H1 (cell line): ENCODE measurements at regions not wholly inside any gene's neighbourhood (a gene's known extent, or its start where the extent isn't known, plus 50 kb on each side); places are given as distances from the start of the nearest gene placed in this dataset.

Experiments
- CTCF ChIA-PET: fragments of 300-600 bp; sonication (Branson Sonifier 250); formaldehyde crosslinking; loops from one replicate; lab custom pipeline; 2021; ENCODE audit not compliant: partially characterized antibody; lab: Charles Lee
- POLR2A ChIA-PET: fragments of 300-600 bp; sonication (Branson Sonifier 250); formaldehyde crosslinking; loops from one replicate; lab custom pipeline; 2021; ENCODE audit warnings: inconsistent platforms; ENCODE audit not compliant: partially characterized antibody; lab: Charles Lee
- DNase-seq, 2 experiments: peaks; one replicate each; pipeline versions ENCODE4 v3.0.0 to v3.0.0-alpha.2; 2010 to 2022; ENCODE audit warnings: low spot score in 2 of 2, low read depth in 1 of 2, mixed read lengths in 1 of 2
- FAIRE-seq: peaks from 2 replicates; lab custom pipeline; 2011; peaks lifted over from hg19 to GRCh38; lab: Jason Lieb, UNC
- H2AFZ ChIP-seq: 2 replicates; pipeline ENCODE4 v1.8.1; 2012; ENCODE audit warnings: low read length, inconsistent platforms
- H2AK5ac ChIP-seq: 2 replicates; pipeline ENCODE4 v1.6.1; 2013; ENCODE audit warnings: low read depth, low read length
- H2BK120ac ChIP-seq: replicated peaks from 2 replicates; pipeline ENCODE3; 2013; ENCODE audit warnings: low read depth, low read length, inconsistent platforms
- H2BK12ac ChIP-seq: 2 replicates; pipeline ENCODE4 v1.6.1; 2013; ENCODE audit warnings: low read depth, low read length
- H2BK15ac ChIP-seq: 2 replicates; pipeline ENCODE4 v1.6.1; 2013; ENCODE audit warnings: low read length
- H2BK20ac ChIP-seq: 2 replicates; pipeline ENCODE4 v1.6.1; 2013; ENCODE audit warnings: low read length
- H2BK5ac ChIP-seq: 2 replicates; pipeline ENCODE4 v1.6.1; 2013; ENCODE audit warnings: low read depth, low read length
- H3K14ac ChIP-seq: 2 replicates; pipeline ENCODE4 v1.6.1; 2013; ENCODE audit warnings: inconsistent platforms; ENCODE audit not compliant: insufficient read length
- H3K18ac ChIP-seq: 2 replicates; pipeline ENCODE4 v1.6.1; 2013; ENCODE audit warnings: low read length; ENCODE audit errors: extremely low read depth
- H3K23ac ChIP-seq: 2 replicates; pipeline ENCODE4 v1.6.1; 2013; ENCODE audit warnings: inconsistent platforms; ENCODE audit not compliant: insufficient read length
- H3K23me2 ChIP-seq: 2 replicates; pipeline ENCODE4 v1.6.1; 2013; ENCODE audit warnings: low read depth, low read length
- H3K27ac ChIP-seq: 2 replicates; pipeline ENCODE4 v1.6.1; 2011; ENCODE audit warnings: low read depth, low read length, inconsistent platforms
- H3K27me3 ChIP-seq, 4 experiments: replicated peaks in 1 of 4; 1 replicate in 1 of 4; 2 replicates in 3 of 4; pipeline versions ENCODE4 v1.6.1 to v1.8.1; 2011 to 2013; ENCODE audit warnings: low read length in 3 of 4, mild to moderate bottlenecking in 3 of 4, inconsistent platforms in 2 of 4, mixed read lengths in 2 of 4, moderate library complexity in 1 of 4; ENCODE audit not compliant: control insufficient read depth in 3 of 4, insufficient read depth in 3 of 4; ENCODE audit errors: extremely low read depth in 1 of 4
- H3K36me3 ChIP-seq, 4 experiments: 2 replicates each; pipeline versions ENCODE4 v1.6.1 to v1.8.1; 2011 to 2013; ENCODE audit warnings: mild to moderate bottlenecking in 4 of 4, low read length in 3 of 4, moderate library complexity in 2 of 4, control low read depth in 1 of 4, inconsistent platforms in 1 of 4; ENCODE audit not compliant: insufficient read depth in 4 of 4, control insufficient read depth in 2 of 4
- H3K4ac ChIP-seq: replicated peaks from 2 replicates; pipeline ENCODE3; 2013; ENCODE audit warnings: low read length, low read depth, mixed read lengths, inconsistent platforms; ENCODE audit not compliant: insufficient read length
- H3K4me1 ChIP-seq, 4 experiments: replicated peaks in 1 of 4; 1 replicate in 1 of 4; 2 replicates in 3 of 4; pipeline versions ENCODE4 v1.6.1 to v1.8.1; 2011 to 2013; ENCODE audit warnings: low read length in 3 of 4, inconsistent platforms in 2 of 4, mixed read lengths in 1 of 4; ENCODE audit not compliant: insufficient read depth in 4 of 4, control insufficient read depth in 3 of 4
- H3K4me2 ChIP-seq, 2 experiments: 2 replicates each; pipeline versions ENCODE4 v1.6.1 to v1.8.1; 2011 to 2013; ENCODE audit warnings: low read depth in 2 of 2, low read length in 2 of 2, control low read depth in 1 of 2, inconsistent platforms in 1 of 2, mild to moderate bottlenecking in 1 of 2; ENCODE audit not compliant: insufficient read depth in 1 of 2
- H3K4me3 ChIP-seq, 4 experiments: fragments of 200-600, 300-600 bp in 1 of 4; sonication (generic), shearing (Covaris generic), sonication (Bioruptor Twin) in 1 of 4; 2 replicates each; pipeline versions ENCODE4 v1.5.1 to v1.8.1; 2011 to 2016; ENCODE audit warnings: low read length in 4 of 4, low read depth in 3 of 4, control low read depth in 2 of 4, inconsistent platforms in 2 of 4, mild to moderate bottlenecking in 2 of 4, mixed read lengths in 1 of 4, moderate library complexity in 1 of 4; ENCODE audit not compliant: insufficient read depth in 2 of 4; ENCODE audit errors: extremely low read depth in 1 of 4
- H3K56ac ChIP-seq: replicated peaks from 2 replicates; pipeline ENCODE3; 2013; ENCODE audit warnings: low read depth, mild to moderate bottlenecking, mixed read lengths, low read length, inconsistent platforms; ENCODE audit not compliant: insufficient read length
- H3K79me1 ChIP-seq: 2 replicates; pipeline ENCODE4 v1.6.1; 2013; ENCODE audit warnings: low read depth, low read length, control low read depth
- H3K79me2 ChIP-seq, 2 experiments: 2 replicates each; pipeline versions ENCODE4 v1.6.1 to v1.8.1; 2012 to 2013; ENCODE audit warnings: low read length in 2 of 2, mild to moderate bottlenecking in 2 of 2, inconsistent platforms in 1 of 2; ENCODE audit not compliant: insufficient read depth in 2 of 2, control insufficient read depth in 1 of 2
- H3K9ac ChIP-seq, 4 experiments: replicated peaks in 1 of 4; 1 replicate in 1 of 4; 2 replicates in 3 of 4; pipeline versions ENCODE4 v1.6.1 to v1.8.1; 2011 to 2013; ENCODE audit warnings: low read depth in 3 of 4, low read length in 3 of 4, control low read depth in 2 of 4, mild to moderate bottlenecking in 2 of 4, moderate library complexity in 2 of 4, inconsistent platforms in 1 of 4; ENCODE audit errors: extremely low read depth in 1 of 4
- H3K9me3 ChIP-seq, 2 experiments: 2 replicates each; pipeline versions ENCODE4 v1.6.1 to v1.8.1; 2012 to 2013; ENCODE audit warnings: mild to moderate bottlenecking in 2 of 2, moderate library complexity in 2 of 2, control low read depth in 1 of 2, inconsistent platforms in 1 of 2, low read depth in 1 of 2, low read length in 1 of 2, mixed read lengths in 1 of 2; ENCODE audit not compliant: insufficient read depth in 2 of 2
- H4K20me1 ChIP-seq, 2 experiments: replicated peaks in 1 of 2; 2 replicates each; pipeline versions ENCODE3 to v1.8.1; 2011 to 2013; ENCODE audit warnings: inconsistent platforms in 2 of 2, low read length in 2 of 2, mild to moderate bottlenecking in 1 of 2; ENCODE audit not compliant: insufficient read depth in 2 of 2, control insufficient read depth in 1 of 2
- H4K5ac ChIP-seq: 2 replicates; pipeline ENCODE4 v1.6.1; 2013; ENCODE audit warnings: low read length, low read depth, mixed read lengths, inconsistent platforms; ENCODE audit not compliant: insufficient read length
- H4K8ac ChIP-seq: 2 replicates; pipeline ENCODE4 v1.8.0; 2013; ENCODE audit warnings: mild to moderate bottlenecking, moderate library complexity, low read length, inconsistent platforms; ENCODE audit not compliant: insufficient read depth; ENCODE audit errors: extremely low read depth
- H4K91ac ChIP-seq: replicated peaks from 2 replicates; pipeline ENCODE3; 2013; ENCODE audit warnings: low read length, mixed read lengths, inconsistent platforms; ENCODE audit not compliant: insufficient read length
- BCL11A ChIP-seq, 2 experiments: IDR thresholded peaks; one replicate each; pipeline ENCODE4 v1.6.1; 2011; ENCODE audit warnings: low read depth in 2 of 2, low read length in 2 of 2, mild to moderate bottlenecking in 2 of 2
- GTF2F1 ChIP-seq: IDR thresholded peaks from 2 replicates; pipeline ENCODE4 v1.6.1; 2012; ENCODE audit warnings: low read depth, low read length, improper control_type of control experiment, borderline replicate concordance
- POLR2A ChIP-seq, 2 experiments: IDR thresholded peaks; 1 replicate in 1 of 2; 2 replicates in 1 of 2; pipeline ENCODE4 v1.6.1; 2011; ENCODE audit warnings: low read depth in 2 of 2, low read length in 2 of 2, mild to moderate bottlenecking in 2 of 2; ENCODE audit errors: control extremely low read depth in 1 of 2
- RFX5 ChIP-seq: IDR thresholded peaks from 2 replicates; pipeline ENCODE4 v1.6.1; 2011; ENCODE audit warnings: low read depth, low read length, improper control_type of control experiment, borderline replicate concordance
- USF2 ChIP-seq: IDR thresholded peaks from 2 replicates; pipeline ENCODE4 v1.6.1; 2011; ENCODE audit warnings: low read length, improper control_type of control experiment
- WGBS, 2 experiments: shearing (Covaris generic) in 1 of 2; methylation state at CpG; one replicate each; pipeline versions ENCODE4 v1.1.6 to v1.1.7; 2013 to 2015; ENCODE audit warnings: low lambda C conversion rate in 2 of 2, mixed read lengths in 2 of 2, inconsistent platforms in 1 of 2, low coverage in 1 of 2, missing lambda C conversion rate in 1 of 2; ENCODE audit not compliant: insufficient replicate concordance in 2 of 2, insufficient coverage in 1 of 2, insufficient read length in 1 of 2; ENCODE audit errors: extremely low coverage in 1 of 2, missing lambda C conversion rate in 1 of 2; 5-methylcytosine and 5-hydroxymethylcytosine counted together
- TF ChIP-seq, protein P1 (sequence below): IDR thresholded peaks from 2 replicates; pipeline ENCODE4 v1.6.1; 2012; ENCODE audit warnings: inconsistent platforms

DNA sequence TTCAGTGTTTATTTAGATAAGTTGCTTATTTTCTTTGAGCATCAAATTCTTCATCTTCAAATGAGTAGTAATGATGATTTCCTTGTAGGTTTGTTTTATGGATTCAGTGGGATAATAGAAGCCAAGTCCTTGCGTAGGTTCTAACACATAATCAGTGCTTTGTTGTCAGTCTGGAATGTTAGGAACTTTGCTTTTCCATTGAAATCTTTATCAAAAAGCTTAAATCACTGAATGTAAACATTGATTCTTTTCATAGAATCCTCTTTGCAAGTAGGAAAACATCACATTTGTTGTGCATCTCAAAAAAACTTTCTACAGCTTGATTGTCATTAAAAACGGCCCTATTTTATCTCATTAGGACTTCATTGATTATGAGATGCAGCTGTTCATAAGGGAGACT, 490.3 kb upstream of the GOT2 start:
- no peak overlapping the region for H2BK12ac ChIP-seq
- H3K27ac ChIP-seq = no peak overlapping the region
- H3K9ac ChIP-seq = no peak overlapping the region
- H3K79me1 ChIP-seq = no peaks in the 10 kb centered on the region
- no peak overlapping the region for H4K8ac ChIP-seq
- no peak overlapping the region for H2BK20ac ChIP-seq
- ChIA-PET CTCF (no interaction called here), POLR2A (no interaction called here)
- no peaks in the 10 kb centered on the region for H4K20me1 ChIP-seq
- H4K5ac ChIP-seq = no peak overlapping the region
- TF ChIP-seq BCL11A (IDR thresholded peaks at IDR 0.05; ENCODE audit: low read depth in 2 of 2, low read length in 2 of 2) (no peak), RFX5 (no peak), GTF2F1 (no peak), USF2 (no peak), POLR2A (IDR thresholded peaks at IDR 0.05; ENCODE audit: control extremely low read depth in 1 of 2, low read depth in 2 of 2, low read length in 2 of 2) (no peak)
- TF ChIP-seq, protein P1, sequence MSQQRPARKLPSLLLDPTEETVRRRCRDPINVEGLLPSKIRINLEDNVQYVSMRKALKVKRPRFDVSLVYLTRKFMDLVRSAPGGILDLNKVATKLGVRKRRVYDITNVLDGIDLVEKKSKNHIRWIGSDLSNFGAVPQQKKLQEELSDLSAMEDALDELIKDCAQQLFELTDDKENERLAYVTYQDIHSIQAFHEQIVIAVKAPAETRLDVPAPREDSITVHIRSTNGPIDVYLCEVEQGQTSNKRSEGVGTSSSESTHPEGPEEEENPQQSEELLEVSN = no peak
- H3K4ac ChIP-seq = no peak overlapping the region
- H3K56ac ChIP-seq = no peak overlapping the region
- H3K4me2 ChIP-seq = no peak overlapping the region
- no peak overlapping the region for H2BK15ac ChIP-seq
- FAIRE-seq (no peak), DNase-seq (no peak)
- no peak overlapping the region for H2AFZ ChIP-seq
- 73% methylated on average over 2 of the region's 2 CpGs; no CpG with 5 or more reads in 1 of the 2 experiments for WGBS, 2 experiments
- no peaks in the 10 kb centered on the region for H3K79me2 ChIP-seq
- no peaks in the 10 kb centered on the region for H3K36me3 ChIP-seq
- H3K4me1 ChIP-seq = peaks cover 0 to 2% (median 0%) of the 10 kb centered on the region in 4 experiments; a peak in 1 of 7 replicates
- no peak overlapping the region for H2BK120ac ChIP-seq
- no peak overlapping the region for H2BK5ac ChIP-seq
- no peak overlapping the region for H3K23ac ChIP-seq
- no peak overlapping the region for H3K18ac ChIP-seq
- no peaks in the 10 kb centered on the region for H3K23me2 ChIP-seq
- H4K91ac ChIP-seq = no peak overlapping the region
- H3K14ac ChIP-seq = no peak overlapping the region
- no peaks in the 10 kb centered on the region for H3K27me3 ChIP-seq
- H3K9me3 ChIP-seq = 0 out of 4 replicates have a peak, but pooled peaks cover 0 to under 1% of the 10 kb centered on the region in 2 experiments
- H3K4me3 ChIP-seq = no peak overlapping the region
- H2AK5ac ChIP-seq = no peak overlapping the region
